BJ (cell line): ENCODE measurements at regions not wholly inside any gene's neighbourhood (a gene's known extent, or its start where the extent isn't known, plus 50 kb on each side); places are given as distances from the start of the nearest gene placed in this dataset.

Experiments
- CTCF ChIA-PET: fragments of 350-600 bp; formaldehyde crosslinking; extraction: SDS; loops from one replicate; lab custom pipeline; 2021; ENCODE audit warnings: antibody characterized with exemption, inconsistent platforms; lab: Yijun Ruan, JAX
- POLR2A ChIA-PET: fragments of 300-600 bp; sonication (Branson Sonifier 250); formaldehyde crosslinking; extraction: SDS; loops from one replicate; lab custom pipeline; 2021; ENCODE audit warnings: antibody characterized with exemption; lab: Charles Lee
- DNase-seq: peaks from one replicate; pipeline ENCODE4 v3.0.0-alpha.2; 2011; ENCODE audit warnings: low read depth
- H3K27me3 ChIP-seq: 2 replicates; pipeline ENCODE4 v1.6.0; 2011; ENCODE audit warnings: low read length; ENCODE audit not compliant: control insufficient read depth, insufficient read depth
- H3K36me3 ChIP-seq: 2 replicates; pipeline ENCODE4 v1.5.1; 2011; ENCODE audit warnings: low read length; ENCODE audit not compliant: control insufficient read depth, insufficient read depth
- H3K4me3 ChIP-seq: 2 replicates; pipeline ENCODE4 v1.5.1; 2011; ENCODE audit warnings: low read depth, mild to moderate bottlenecking, control low read depth, low read length
- CTCF ChIP-seq: IDR thresholded peaks from 2 replicates; pipeline ENCODE4 v1.5.1; 2011; ENCODE audit warnings: low read depth, mild to moderate bottlenecking, control low read depth, inconsistent platforms, low read length, moderate library complexity; ENCODE audit not compliant: insufficient read depth

- no peak for TF ChIP-seq CTCF
- no peaks in the 10 kb centered on the region; the same call in 1 of the 2 replicates for H3K27me3 ChIP-seq
- no peaks in the 10 kb centered on the region for H3K36me3 ChIP-seq
- ChIA-PET CTCF (no interaction called here), POLR2A (no interaction called here)
- DNase-seq: no peak
- no peak overlapping the region for H3K4me3 ChIP-seq
Observed at GRCh38 chr14:101137234-101137633, 233.7 kb upstream of the RTL1 start.

DNA sequence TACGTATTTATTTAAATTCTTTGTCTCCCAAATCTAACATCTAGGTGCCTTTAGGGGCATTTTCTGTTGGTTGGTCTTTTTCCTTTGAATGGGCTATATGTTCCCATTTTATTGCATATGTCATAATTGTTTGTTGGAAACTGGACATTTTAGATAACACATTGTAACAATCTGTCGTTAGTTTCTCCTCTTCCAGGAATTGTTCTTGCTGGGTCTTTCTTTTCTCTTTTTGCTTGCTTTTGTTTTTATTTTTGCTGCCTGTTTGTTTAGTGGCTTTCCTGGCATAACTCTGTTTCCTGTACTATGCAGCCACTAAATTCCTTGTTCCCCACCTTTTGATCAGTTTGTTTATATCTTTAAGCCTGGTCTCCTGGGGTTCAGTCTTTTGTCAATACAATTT lies 244.3 kb upstream of the RTL1 start:
- no peak for TF ChIP-seq CTCF
- ChIA-PET POLR2A (no interaction called here), CTCF (interaction anchor here (1.5 kb wide), 1 partner anchor 29 kb away, joined by 3 read pairs; no protein-coding TSS in a partner anchor)

GRCh38 chr14:101150039-101150610 lies 246.6 kb upstream of the RTL1 start:
- ChIA-PET POLR2A (no interaction called here), CTCF (no interaction called here)
- no peaks in the 10 kb centered on the region for H3K36me3 ChIP-seq
- no peak overlapping the region for H3K4me3 ChIP-seq
- H3K27me3 ChIP-seq: peaks cover 2% of the 10 kb centered on the region; the same call in 1 of the 2 replicates
- TF ChIP-seq CTCF: no peak
- no peak for DNase-seq

More for the DNA sequence above, 244.3 kb upstream of the RTL1 start:
- no peak for DNase-seq
- Histone ChIP-seq H3K4me3 (no peak overlapping the region), H3K36me3 (no peaks in the 10 kb centered on the region), H3K27me3 (peaks cover 2% of the 10 kb centered on the region; the same call in 1 of the 2 replicates)

GRCh38 chr14:101151226-101151926 lies 247.9 kb upstream of the RTL1 start:
- ChIA-PET CTCF (no interaction called here), POLR2A (no interaction called here)
- Histone ChIP-seq H3K36me3 (no peaks in the 10 kb centered on the region), H3K4me3 (no peak overlapping the region), H3K27me3 (peaks cover 2% of the 10 kb centered on the region; the same call in 1 of the 2 replicates)
- no peak for TF ChIP-seq CTCF
- no peak for DNase-seq

DNA sequence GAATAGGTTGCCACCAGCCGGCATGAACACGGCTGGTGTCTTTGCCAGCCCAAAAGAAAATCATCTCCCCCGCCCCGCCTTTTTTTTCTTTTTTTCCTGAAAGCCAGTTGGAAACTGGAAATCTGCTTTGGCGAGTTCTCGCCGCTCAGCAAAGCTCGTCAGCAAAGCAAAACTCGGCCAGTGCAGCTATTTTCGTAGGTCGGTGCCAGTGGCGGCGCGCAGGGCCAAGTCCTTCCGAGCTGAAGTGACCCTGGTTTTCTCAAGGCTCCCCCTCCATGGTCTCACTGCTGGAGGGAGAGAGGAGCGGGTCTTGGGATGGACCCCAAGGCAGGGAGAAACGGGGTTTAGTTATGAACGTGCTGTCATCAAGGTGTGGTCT lies 248.4 kb upstream of the RTL1 start:
- DNase-seq: no peak
- CTCF ChIA-PET: no interaction called here
- Histone ChIP-seq H3K36me3 (no peaks in the 10 kb centered on the region), H3K4me3 (no peak overlapping the region), H3K27me3 (peaks cover 2% of the 10 kb centered on the region; the same call in 1 of the 2 replicates)
- TF ChIP-seq CTCF: no peak
- POLR2A ChIA-PET: no interaction called here
